Psoas muscle (tissue), 7 donors: ENCODE measurements at regions not wholly inside any gene's neighbourhood (a gene's known extent, or its start where the extent isn't known, plus 50 kb on each side); places are given as distances from the start of the nearest gene placed in this dataset.

Source experiments
- ATAC-seq, 4 donors: fragments of 200-7000 bp; cut with Tn5 transposase; one replicate each; pipeline ENCODE4 v1.9.1; 2020; ENCODE audit warnings: moderate library complexity in 3 of 4, mild to moderate bottlenecking in 2 of 4
- DNase-seq, 2 donors: peaks; one replicate each; pipeline ENCODE4 v3.0.0-alpha.2; 2020
- H3K27ac ChIP-seq: fragments of 200-600 bp; one replicate; pipeline ENCODE4 v1.8.0; 2022
- H3K27me3 ChIP-seq, 3 donors: fragments of 200-600 bp in 1 of 3; one replicate each; pipeline versions ENCODE4 v1.6.1 to v1.8.0; 2013 to 2022; ENCODE audit warnings: low read length in 2 of 3, mild to moderate bottlenecking in 2 of 3, moderate library complexity in 1 of 3; ENCODE audit not compliant: insufficient read depth in 3 of 3
- H3K36me3 ChIP-seq, 2 donors: fragments of 200-600 bp in 1 of 2; one replicate each; pipeline versions ENCODE4 v1.6.1 to v1.8.0; 2013 to 2022; ENCODE audit warnings: low read depth in 1 of 2, mild to moderate bottlenecking in 1 of 2, moderate library complexity in 1 of 2; ENCODE audit not compliant: insufficient read depth in 1 of 2
- H3K4me1 ChIP-seq: fragments of 200-600 bp; one replicate; pipeline ENCODE4 v1.8.0; 2022
- H3K4me3 ChIP-seq: fragments of 200-600 bp; one replicate; pipeline ENCODE4 v1.8.0; 2022; ENCODE audit warnings: mild to moderate bottlenecking
- H3K9me3 ChIP-seq: fragments of 200-600 bp; one replicate; pipeline ENCODE4 v1.8.0; 2022
- CTCF ChIP-seq: fragments of 200-600 bp; IDR thresholded peaks from one replicate; pipeline ENCODE4 v1.8.0; 2022; ENCODE audit warnings: antibody characterized with exemption
- WGBS, 3 donors: extraction: QIAGEN DNeasy Blood & Tissue Kit; methylation state at CpG; one replicate each; pipeline versions ENCODE4 v1.1.6 to v1.1.7; 2013; 5-methylcytosine and 5-hydroxymethylcytosine counted together
- intact Hi-C, 2 donors: fragments of 100-400 bp; cut with DNase I; formaldehyde crosslinking; loops; one replicate each; pipeline versions ENCODE4 v1.11.0 to v1.14.2; 2022
- donor health status: healthy with polysubstance abuse.
- donor health status: DM: no; HTN: no; CAD: no; lungs with moderate emphysema.
- donor health status: Bipolar disorder and iron deficiency.
- donor health status: healthy.
- donor health status: DM: yes; HTN: yes; CAD: no.
- donor health status: DM: no; HTN: no; CAD: no.
- donor health status: DM: yes; HTN: yes; CAD: no.

- no peaks in the 10 kb centered on the region for H3K27me3 ChIP-seq
- no peaks in the 10 kb centered on the region for H3K36me3 ChIP-seq
- no peak for TF ChIP-seq CTCF
- 60 to 75% (median 62%) methylated on average over 4 of the region's 4 CpGs for WGBS, 3 donors
- H3K27ac ChIP-seq, result no peak overlapping the region
- no peaks in the 10 kb centered on the region for H3K4me1 ChIP-seq
- H3K4me3 ChIP-seq, result no peak overlapping the region
- no peak for DNase-seq
- H3K9me3 ChIP-seq, result peaks cover 11% of the 10 kb centered on the region
- no peak for ATAC-seq
- intact Hi-C loops, result no loop called here
Observed at GRCh38 chr18:7303316-7304060, 72.6 kb downstream of the LRRC30 start.

DNA sequence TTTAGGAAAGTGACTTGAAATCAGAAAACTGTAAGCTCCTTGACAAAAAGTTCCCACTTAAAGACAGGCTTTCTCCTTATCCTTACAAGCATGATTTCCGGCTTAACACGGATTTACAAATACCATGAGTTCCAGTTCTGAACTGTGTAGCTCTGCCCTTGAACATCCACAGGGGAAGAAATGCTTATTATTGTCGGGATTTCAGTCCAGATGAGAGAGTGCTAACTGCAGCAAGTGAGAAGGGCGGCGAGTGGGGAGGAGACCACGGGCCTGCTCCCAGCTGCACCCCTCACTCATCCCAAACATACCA lies 73.1 kb downstream of the LRRC30 start:
- Histone ChIP-seq H3K4me3 (no peak overlapping the region), H3K4me1 (no peaks in the 10 kb centered on the region), H3K27ac (no peak overlapping the region), H3K9me3 (peaks cover 6% of the 10 kb centered on the region), H3K27me3 (no peaks in the 10 kb centered on the region), H3K36me3 (no peaks in the 10 kb centered on the region)
- ATAC-seq (no peak), DNase-seq (no peak)
- 54 to 69% (median 66%) methylated on average over 6 of the region's 6 CpGs for WGBS, 3 donors
- intact Hi-C loops, result no loop called here
- no peak for TF ChIP-seq CTCF

- H3K27ac ChIP-seq, result no peak overlapping the region
- no peak for TF ChIP-seq CTCF
- ATAC-seq (no peak), DNase-seq (no peak)
- intact Hi-C loops, result no loop called here
- no peaks in the 10 kb centered on the region for H3K4me1 ChIP-seq
- no peak overlapping the region for H3K4me3 ChIP-seq
- no peaks in the 10 kb centered on the region for H3K9me3 ChIP-seq
- 73 to 80% (median 76%) methylated on average over 9 of the region's 9 CpGs for WGBS, 3 donors
- H3K27me3 ChIP-seq, result no peaks in the 10 kb centered on the region
- H3K36me3 ChIP-seq, result no peaks in the 10 kb centered on the region
Observed at GRCh38 chr18:7305416-7305815, 74.5 kb downstream of the LRRC30 start.

- Histone ChIP-seq H3K36me3 (no peaks in the 10 kb centered on the region), H3K27me3 (no peaks in the 10 kb centered on the region), H3K9me3 (no peaks in the 10 kb centered on the region), H3K27ac (no peak overlapping the region), H3K4me3 (no peak overlapping the region), H3K4me1 (no peaks in the 10 kb centered on the region)
- DNase-seq, result no peak
- no peak for TF ChIP-seq CTCF
- no peak for ATAC-seq
- intact Hi-C loops, result no loop called here
- 55 to 59% (median 55%) methylated on average over 6 of the region's 6 CpGs for WGBS, 3 donors
Observed at GRCh38 chr18:7307030-7307429, 76.1 kb downstream of the LRRC30 start.

GRCh38 chr18:7307526-7307925 lies 76.6 kb downstream of the LRRC30 start:
- no peak overlapping the region for H3K4me3 ChIP-seq
- intact Hi-C loops, result no loop called here
- no peaks in the 10 kb centered on the region for H3K9me3 ChIP-seq
- H3K27me3 ChIP-seq, result no peaks in the 10 kb centered on the region
- no peak overlapping the region for H3K27ac ChIP-seq
- ATAC-seq (no peak), DNase-seq (no peak)
- no peaks in the 10 kb centered on the region for H3K4me1 ChIP-seq
- TF ChIP-seq CTCF, result no peak
- H3K36me3 ChIP-seq, result no peaks in the 10 kb centered on the region
- 75 to 78% (median 78%) methylated on average over 8 of the region's 8 CpGs for WGBS, 3 donors
